NB4 (cell line): ENCODE measurements at regions not wholly inside any gene's neighbourhood (a gene's known extent, or its start where the extent isn't known, plus 50 kb on each side); places are given as distances from the start of the nearest gene placed in this dataset.
A peak's percentile ranks its signal among the peaks of the same experiment; 100 is the strongest.

Source experiments
- DNase-seq: peaks from one replicate; pipeline ENCODE4 v3.0.0; 2010; ENCODE audit warnings: low read depth
- H3K4me3 ChIP-seq: one replicate; pipeline ENCODE4 v1.5.1; 2011; ENCODE audit warnings: mild to moderate bottlenecking, low read depth, low read length, moderate library complexity
- MYC ChIP-seq: IDR thresholded peaks from 2 replicates; pipeline ENCODE4 v1.6.1; 2011; ENCODE audit warnings: low read depth, low read length
- POLR2A ChIP-seq: IDR thresholded peaks from 2 replicates; pipeline ENCODE4 v1.6.1; 2011; ENCODE audit warnings: mild to moderate bottlenecking; ENCODE audit not compliant: insufficient read length; ENCODE audit errors: extremely low read depth
- TF ChIP-seq, protein P1 (sequence below): IDR thresholded peaks from 2 replicates; pipeline ENCODE4 v1.6.1; 2011; ENCODE audit warnings: low read depth, low read length
- TF ChIP-seq, protein P2 (sequence below): IDR thresholded peaks from one replicate; pipeline ENCODE4 v1.5.1; 2012; ENCODE audit warnings: low read depth, low read length

DNA sequence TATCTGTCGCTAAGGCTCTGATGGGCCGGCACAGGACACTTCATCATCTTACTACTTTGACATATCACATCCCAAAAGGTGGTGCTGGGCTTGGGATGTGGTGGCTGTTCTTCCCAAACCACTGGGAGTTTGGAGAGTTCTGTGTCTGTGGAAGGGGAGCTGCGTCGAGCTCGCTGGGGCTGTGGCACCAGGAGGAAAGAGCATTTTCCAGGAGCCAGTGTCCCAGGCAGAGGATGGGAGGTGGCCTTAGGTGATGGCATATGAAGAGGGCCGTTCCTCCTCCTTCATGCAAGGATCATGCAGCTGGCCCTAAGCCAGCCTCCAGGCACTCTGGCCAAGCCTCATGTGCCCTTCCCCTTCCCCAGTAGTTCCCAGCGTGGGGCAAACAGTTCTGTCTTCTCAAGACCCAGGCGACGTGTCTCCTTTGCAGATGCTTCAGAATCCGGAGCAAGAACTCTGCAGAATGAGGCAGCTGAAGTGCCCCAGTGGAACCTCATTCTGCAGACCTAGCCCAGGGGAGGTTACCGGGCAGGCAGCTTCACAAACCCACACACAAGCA lies 89.4 kb upstream of the TNRC6C start:
- peak; percentile 24 for DNase-seq
- no peak for TF ChIP-seq MYC
- TF ChIP-seq, protein P1, sequence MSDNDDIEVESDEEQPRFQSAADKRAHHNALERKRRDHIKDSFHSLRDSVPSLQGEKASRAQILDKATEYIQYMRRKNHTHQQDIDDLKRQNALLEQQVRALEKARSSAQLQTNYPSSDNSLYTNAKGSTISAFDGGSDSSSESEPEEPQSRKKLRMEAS = no peak
- no peak for TF ChIP-seq POLR2A
- no peak overlapping the region for H3K4me3 ChIP-seq

DNA sequence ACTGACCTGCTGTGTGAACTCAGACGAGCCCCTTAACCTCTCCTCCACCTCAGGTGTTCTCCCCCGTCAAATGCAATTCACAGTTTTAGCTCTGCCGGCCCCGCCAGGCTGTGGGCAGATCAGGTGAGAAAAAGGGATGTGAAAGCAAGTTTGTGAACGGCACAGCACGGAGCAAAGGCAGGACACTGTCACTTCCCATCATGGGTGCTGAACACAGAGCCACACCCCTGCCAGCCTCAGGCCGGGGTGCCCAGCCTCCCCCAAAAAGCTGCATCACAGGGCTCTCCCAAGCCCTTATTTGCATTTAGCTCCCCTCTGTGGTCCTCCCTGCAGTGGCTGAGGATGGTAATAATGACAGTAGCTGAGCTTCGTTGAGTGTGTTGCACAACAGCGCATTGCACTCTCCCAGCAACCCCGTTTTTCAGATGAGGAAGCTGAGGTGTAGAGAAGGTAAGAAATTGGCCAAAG lies 88.8 kb upstream of the TNRC6C start:
- TF ChIP-seq POLR2A (no peak), MYC (no peak)
- TF ChIP-seq, protein P1 = 0 out of 2 replicates have a peak, but pooled peaks have one; percentile 8
- DNase-seq = peak; percentile 84
- H3K4me3 ChIP-seq = no peak overlapping the region

DNA sequence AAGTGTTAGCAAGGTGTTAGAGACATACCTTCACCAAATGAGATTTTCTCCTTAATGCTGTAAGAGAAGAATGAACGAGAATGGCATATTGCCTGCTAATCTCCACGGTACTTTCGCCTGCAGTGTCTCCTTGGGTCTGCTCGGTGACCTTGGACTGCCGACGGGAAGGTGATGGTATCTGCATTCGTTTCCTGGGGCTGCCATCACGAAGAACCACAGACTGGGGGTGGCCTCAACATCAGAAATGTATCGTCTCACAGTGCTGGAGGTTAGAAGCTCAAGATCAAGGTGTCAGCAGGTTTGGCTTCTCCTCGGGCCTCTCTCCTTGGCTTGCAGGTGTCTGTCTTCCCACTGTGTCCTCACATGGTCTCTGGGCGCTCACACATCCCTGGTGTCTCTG lies 86.3 kb upstream of the TNRC6C start:
- no peak overlapping the region for H3K4me3 ChIP-seq
- TF ChIP-seq, protein P2, sequence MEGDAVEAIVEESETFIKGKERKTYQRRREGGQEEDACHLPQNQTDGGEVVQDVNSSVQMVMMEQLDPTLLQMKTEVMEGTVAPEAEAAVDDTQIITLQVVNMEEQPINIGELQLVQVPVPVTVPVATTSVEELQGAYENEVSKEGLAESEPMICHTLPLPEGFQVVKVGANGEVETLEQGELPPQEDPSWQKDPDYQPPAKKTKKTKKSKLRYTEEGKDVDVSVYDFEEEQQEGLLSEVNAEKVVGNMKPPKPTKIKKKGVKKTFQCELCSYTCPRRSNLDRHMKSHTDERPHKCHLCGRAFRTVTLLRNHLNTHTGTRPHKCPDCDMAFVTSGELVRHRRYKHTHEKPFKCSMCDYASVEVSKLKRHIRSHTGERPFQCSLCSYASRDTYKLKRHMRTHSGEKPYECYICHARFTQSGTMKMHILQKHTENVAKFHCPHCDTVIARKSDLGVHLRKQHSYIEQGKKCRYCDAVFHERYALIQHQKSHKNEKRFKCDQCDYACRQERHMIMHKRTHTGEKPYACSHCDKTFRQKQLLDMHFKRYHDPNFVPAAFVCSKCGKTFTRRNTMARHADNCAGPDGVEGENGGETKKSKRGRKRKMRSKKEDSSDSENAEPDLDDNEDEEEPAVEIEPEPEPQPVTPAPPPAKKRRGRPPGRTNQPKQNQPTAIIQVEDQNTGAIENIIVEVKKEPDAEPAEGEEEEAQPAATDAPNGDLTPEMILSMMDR = no peak
- TF ChIP-seq MYC (no peak), POLR2A (no peak)
- TF ChIP-seq, protein P1 = no peak
- DNase-seq = no peak

DNA sequence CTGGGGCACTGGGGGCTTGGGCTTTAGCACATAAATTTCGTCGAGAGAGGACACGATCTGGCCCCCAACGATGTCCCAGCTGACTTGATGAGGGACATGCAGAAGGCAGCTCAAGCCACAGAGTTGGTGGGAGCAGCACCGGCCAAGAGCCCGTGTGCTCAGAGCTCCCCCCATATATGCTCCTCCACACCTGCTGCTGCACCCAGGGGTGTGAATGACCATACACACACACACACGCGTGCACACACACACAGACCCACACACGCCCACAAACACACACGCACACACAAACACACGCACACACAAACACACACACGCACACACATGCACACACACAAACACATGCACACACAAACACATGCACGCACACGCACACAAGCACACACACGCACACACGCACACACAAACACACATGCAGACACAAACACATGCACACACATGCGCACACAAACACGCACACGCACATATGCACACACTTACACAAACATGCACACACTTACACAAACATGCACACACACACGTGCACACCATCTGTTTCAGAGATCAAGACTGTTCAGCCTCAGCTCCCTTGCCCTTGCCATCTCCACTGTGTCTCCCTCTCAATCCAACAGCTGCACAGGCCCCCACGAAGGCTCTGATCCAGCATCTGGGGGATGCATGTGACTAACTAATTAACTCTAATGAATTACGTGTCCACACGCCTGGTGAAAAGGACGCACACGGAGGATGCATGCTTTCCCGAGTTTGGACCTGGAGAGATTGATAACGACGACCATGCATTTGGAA lies 85.6 kb upstream of the TNRC6C start:
- no peak for TF ChIP-seq POLR2A
- no peak overlapping the region for H3K4me3 ChIP-seq
- DNase-seq = no peak

DNA sequence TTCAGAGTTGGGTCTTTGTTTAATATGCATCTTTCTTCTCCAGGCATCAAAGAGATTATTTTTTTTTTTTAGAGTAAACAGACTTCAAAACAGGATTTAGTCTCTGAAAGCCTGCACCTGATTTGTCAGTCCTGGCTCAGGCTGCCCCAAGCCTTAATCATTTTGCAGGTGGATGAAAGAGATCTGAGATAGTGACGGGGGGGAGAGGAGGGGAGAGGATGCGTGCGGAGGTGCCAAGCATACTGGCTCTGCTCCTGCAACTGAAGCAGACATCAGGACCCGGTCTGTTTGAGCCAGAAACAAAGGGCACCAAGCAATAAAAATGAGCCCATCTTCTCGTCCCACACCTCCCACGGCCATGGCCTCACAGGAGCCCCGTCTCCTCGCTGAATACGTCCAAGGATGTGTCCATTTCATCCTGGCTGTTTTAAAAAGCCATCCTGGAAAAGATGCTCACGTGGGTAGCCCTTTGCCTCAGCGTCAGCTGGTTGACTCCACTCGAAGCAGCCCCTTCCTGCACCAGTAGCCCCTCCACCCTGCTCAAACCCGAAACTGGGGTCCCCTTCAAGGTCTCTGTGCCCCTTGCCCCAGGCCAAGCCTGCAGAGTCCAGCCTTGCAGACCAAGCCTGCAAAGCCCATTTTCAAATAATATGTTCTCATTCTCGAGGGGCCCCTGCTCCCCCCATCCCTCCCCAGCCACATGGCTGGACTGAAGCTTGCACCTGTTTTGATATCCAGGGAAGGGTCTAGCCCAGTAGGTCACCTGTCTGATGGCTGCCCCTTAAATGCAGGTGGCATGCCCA lies 84.8 kb upstream of the TNRC6C start:
- TF ChIP-seq POLR2A (no peak), MYC (no peak)
- TF ChIP-seq, protein P2 = no peak
- TF ChIP-seq, protein P1 = no peak
- no peak for DNase-seq
- no peak overlapping the region for H3K4me3 ChIP-seq

DNA sequence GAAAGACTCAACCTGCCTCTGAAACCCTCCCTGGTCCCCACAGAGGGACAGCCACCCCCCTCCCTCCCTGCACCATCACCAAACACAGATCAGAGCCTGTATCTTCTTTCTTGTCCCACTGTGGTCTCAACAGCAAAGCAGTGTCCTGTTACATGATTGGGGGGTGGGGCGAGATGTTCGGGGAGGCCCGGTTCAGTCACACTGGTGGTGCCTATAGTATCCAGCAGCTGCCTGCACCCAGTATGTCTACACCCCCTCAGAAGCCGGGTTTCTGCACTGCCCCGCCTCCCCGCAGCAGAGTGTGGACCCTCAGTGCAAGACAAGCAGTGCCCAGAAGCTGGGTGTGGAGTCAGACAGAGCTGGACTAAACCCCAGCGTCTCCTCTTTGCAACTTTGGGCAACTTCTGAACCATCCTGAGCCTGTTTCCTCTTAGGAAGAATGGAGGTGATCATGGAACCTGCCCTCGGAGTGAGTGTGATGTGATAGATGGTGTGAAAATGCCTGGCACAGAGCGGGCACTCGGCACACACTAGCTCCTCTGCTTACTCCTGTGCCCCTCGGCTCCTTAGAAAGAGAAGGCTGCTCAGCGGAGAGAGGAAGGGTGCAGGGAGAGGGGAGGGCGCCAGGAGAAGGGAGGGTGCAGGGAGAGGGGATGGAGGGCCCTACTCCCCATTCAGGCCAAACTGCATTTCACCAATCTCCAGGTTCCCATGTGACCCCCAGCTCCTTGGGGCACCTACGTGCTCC lies 84.0 kb upstream of the TNRC6C start:
- TF ChIP-seq POLR2A (no peak), MYC (no peak)
- TF ChIP-seq, protein P2 = no peak
- TF ChIP-seq, protein P1 = no peak
- no peak for DNase-seq
- no peak overlapping the region for H3K4me3 ChIP-seq
